Upper lobe of right lung (tissue), 1 donor: ENCODE measurements at regions not wholly inside any gene's neighbourhood (a gene's known extent, or its start where the extent isn't known, plus 50 kb on each side); places are given as distances from the start of the nearest gene placed in this dataset.

ENCODE experiments used
- ATAC-seq: fragments of 200-7000 bp; cut with Tn5 transposase; one replicate; pipeline ENCODE4 v1.9.1; 2020; ENCODE audit warnings: mild to moderate bottlenecking, moderate library complexity
- DNase-seq: peaks from one replicate; pipeline ENCODE4 v3.0.0-alpha.2; 2020
- H3K27ac ChIP-seq: fragments of 200-600 bp; one replicate; pipeline ENCODE4 v1.8.0; 2022
- H3K27me3 ChIP-seq: fragments of 200-600 bp; one replicate; pipeline ENCODE4 v1.8.0; 2022; ENCODE audit warnings: mild to moderate bottlenecking
- H3K36me3 ChIP-seq: fragments of 200-600 bp; one replicate; pipeline ENCODE4 v1.8.0; 2022
- H3K4me1 ChIP-seq: fragments of 200-600 bp; one replicate; pipeline ENCODE4 v1.8.0; 2022
- H3K4me3 ChIP-seq: fragments of 200-600 bp; one replicate; pipeline ENCODE4 v1.8.0; 2022; ENCODE audit warnings: mild to moderate bottlenecking
- H3K9me3 ChIP-seq: fragments of 200-600 bp; one replicate; pipeline ENCODE4 v1.8.0; 2022
- CTCF ChIP-seq: fragments of 200-600 bp; IDR thresholded peaks from one replicate; pipeline ENCODE4 v1.8.0; 2022; ENCODE audit warnings: antibody characterized with exemption
- intact Hi-C: fragments of 100-400 bp; cut with DNase I; formaldehyde crosslinking; loops from one replicate; pipeline ENCODE4 v1.11.0; 2022
- donor health status: DM: no; HTN: yes; CAD: no; lungs with severe emphysema.

GRCh38 chr6:22015944-22016343 lies 280.9 kb downstream of the PRL start:
- DNase-seq, result no peak
- no peak overlapping the region for H3K27ac ChIP-seq
- no peaks in the 10 kb centered on the region for H3K9me3 ChIP-seq
- ATAC-seq, result no peak
- H3K36me3 ChIP-seq, result no peaks in the 10 kb centered on the region
- no peaks in the 10 kb centered on the region for H3K27me3 ChIP-seq
- H3K4me1 ChIP-seq, result no peaks in the 10 kb centered on the region
- intact Hi-C loops, result no loop called here
- no peak for TF ChIP-seq CTCF
- no peak overlapping the region for H3K4me3 ChIP-seq

- DNase-seq, result no peak
- no peak for TF ChIP-seq CTCF
- no peaks in the 10 kb centered on the region for H3K4me1 ChIP-seq
- ATAC-seq, result no peak
- no peaks in the 10 kb centered on the region for H3K9me3 ChIP-seq
- intact Hi-C loops, result no loop called here
- no peaks in the 10 kb centered on the region for H3K27me3 ChIP-seq
- no peak overlapping the region for H3K4me3 ChIP-seq
- no peaks in the 10 kb centered on the region for H3K36me3 ChIP-seq
- no peak overlapping the region for H3K27ac ChIP-seq
These were observed 279.6 kb downstream of the PRL start for GRCh38 chr6:22017272-22017671.

- Histone ChIP-seq H3K27me3 (no peaks in the 10 kb centered on the region), H3K4me3 (no peak overlapping the region), H3K9me3 (no peaks in the 10 kb centered on the region), H3K27ac (no peak overlapping the region), H3K4me1 (no peaks in the 10 kb centered on the region), H3K36me3 (no peaks in the 10 kb centered on the region)
- ATAC-seq (no peak), DNase-seq (no peak)
- intact Hi-C loops, result no loop called here
- TF ChIP-seq CTCF, result no peak
These were observed 279.1 kb downstream of the PRL start for GRCh38 chr6:22017766-22018165.

GRCh38 chr6:22019857-22020256 lies 277.0 kb downstream of the PRL start:
- ATAC-seq, result no peak
- H3K4me3 ChIP-seq, result no peak overlapping the region
- intact Hi-C loops, result no loop called here

DNA sequence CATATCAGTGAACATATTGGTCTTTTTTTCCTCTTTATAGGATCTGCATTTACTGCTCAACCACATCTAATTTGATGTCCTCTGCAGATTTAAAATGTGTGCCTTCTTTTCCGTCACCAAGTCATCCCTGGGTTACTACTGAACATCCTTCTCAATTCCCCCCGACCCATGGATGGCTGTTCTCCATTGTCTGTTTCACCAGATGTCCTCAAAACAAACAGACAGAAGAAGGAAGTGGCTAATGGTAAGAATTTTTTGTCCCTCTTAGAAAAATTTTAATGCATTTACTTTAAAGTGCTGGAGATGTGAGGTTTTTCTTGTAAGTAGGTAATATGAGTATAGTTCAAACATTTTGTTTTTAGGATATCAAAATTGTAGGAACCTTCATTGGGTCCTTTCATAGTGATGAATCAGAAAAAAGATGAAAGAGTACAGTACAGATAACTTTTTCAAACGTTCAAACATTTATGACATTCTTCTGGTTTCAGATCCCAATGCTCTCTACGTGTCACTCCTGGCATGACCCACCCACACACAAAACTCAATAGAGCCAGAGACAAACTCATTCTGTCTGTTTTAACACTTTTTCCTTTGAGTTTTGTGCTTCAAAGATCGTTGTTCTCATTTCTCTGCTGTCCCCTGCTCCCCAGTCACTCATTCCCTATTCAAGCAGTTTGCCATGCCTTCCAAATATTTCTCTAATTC lies 276.4 kb downstream of the PRL start:
- DNase-seq (no peak), ATAC-seq (no peak)
- no peaks in the 10 kb centered on the region for H3K27me3 ChIP-seq
- no peaks in the 10 kb centered on the region for H3K9me3 ChIP-seq
- H3K4me3 ChIP-seq, result no peak overlapping the region
- intact Hi-C loops, result no loop called here
- H3K36me3 ChIP-seq, result no peaks in the 10 kb centered on the region
- peaks cover 3% of the 10 kb centered on the region for H3K4me1 ChIP-seq
- TF ChIP-seq CTCF, result no peak
- H3K27ac ChIP-seq, result no peak overlapping the region

More at GRCh38 chr6:22019857-22020256, 277.0 kb downstream of the PRL start:
- DNase-seq, result no peak
- no peaks in the 10 kb centered on the region for H3K9me3 ChIP-seq
- no peak overlapping the region for H3K27ac ChIP-seq
- no peak for TF ChIP-seq CTCF
- H3K4me1 ChIP-seq, result no peaks in the 10 kb centered on the region
- no peaks in the 10 kb centered on the region for H3K36me3 ChIP-seq
- no peaks in the 10 kb centered on the region for H3K27me3 ChIP-seq

DNA sequence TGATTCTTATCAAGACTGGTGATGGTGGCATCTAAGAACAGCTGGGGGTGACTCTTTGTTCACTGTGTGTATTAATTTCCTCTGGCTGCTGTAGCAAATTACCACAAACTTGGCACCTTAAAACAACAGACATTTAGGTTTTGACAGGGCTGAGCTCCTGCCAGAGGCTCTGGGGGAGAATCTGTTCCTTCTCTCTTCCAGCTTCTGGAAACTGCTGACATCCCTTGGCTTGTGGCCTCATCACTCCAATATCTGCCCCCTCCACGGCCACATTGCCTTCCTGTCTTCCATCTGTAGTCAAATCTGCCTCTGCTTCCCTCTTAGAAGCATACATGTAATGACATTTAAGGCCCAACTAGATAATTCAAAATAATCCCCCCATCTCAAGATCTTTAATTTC lies 274.9 kb downstream of the PRL start:
- intact Hi-C loops, result no loop called here
- ATAC-seq, result no peak
- Histone ChIP-seq H3K9me3 (no peaks in the 10 kb centered on the region), H3K4me1 (peaks cover 16% of the 10 kb centered on the region), H3K4me3 (no peak overlapping the region), H3K27me3 (no peaks in the 10 kb centered on the region), H3K27ac (no peak overlapping the region), H3K36me3 (no peaks in the 10 kb centered on the region)
- DNase-seq, result no peak
- no peak for TF ChIP-seq CTCF
